HCT116 (cell line): ENCODE measurements at regions not wholly inside any gene's neighbourhood (a gene's known extent, or its start where the extent isn't known, plus 50 kb on each side); places are given as distances from the start of the nearest gene placed in this dataset.

Source experiments
- ATAC-seq: fragments of 200-7000 bp; cut with Tn5 transposase; 2 replicates; pipeline ENCODE4 v1.9.1; 2020; ENCODE audit warnings: mild to moderate bottlenecking, moderate library complexity
- BruUV-seq: library from RNA; stranded (reverse); fragments of 400-500 nt; replicated peaks from 2 replicates; lab custom pipeline; 2021; lab: Mats Ljungman, UMichigan
- CTCF ChIA-PET: fragments of 300-600 bp; sonication (Branson Sonifier 250); formaldehyde crosslinking; loops from one replicate; lab custom pipeline; 2021; ENCODE audit warnings: antibody characterized with exemption; lab: Charles Lee
- POLR2A ChIA-PET: fragments of 300-600, 350-600 bp; sonication (Branson Sonifier 250); formaldehyde crosslinking; loops from one replicate; lab custom pipeline; 2021; ENCODE audit warnings: antibody characterized with exemption; lab: Charles Lee
- RAD21 ChIA-PET, 2 experiments: fragments of 300-600 bp; sonication (Branson Sonifier 250); formaldehyde crosslinking; loops; one replicate each; lab custom pipeline; 2023; ENCODE audit warnings: low total read pairs in 2 of 2; ENCODE audit not compliant: uncharacterized antibody in 2 of 2, unreplicated experiment in 2 of 2, low non-redundant PET in 1 of 2; lab: Charles Lee
- DNase-seq: peaks from one replicate; pipeline ENCODE4 v3.0.0-alpha.2; 2010; ENCODE audit warnings: low read depth, low spot score
- H2AFZ ChIP-seq: fragments of 200-600 bp; shearing (Covaris generic), sonication (generic); 2 replicates; pipeline ENCODE4 v1.6.1; 2017; ENCODE audit warnings: low read depth, mixed run types, mixed read lengths, antibody characterized with exemption, low read length; ENCODE audit not compliant: poor library complexity, severe bottlenecking
- H3K27ac ChIP-seq: 2 replicates; pipeline ENCODE4 v1.5.1; 2012; ENCODE audit warnings: low read depth, low read length
- H3K27me3 ChIP-seq: fragments of 200-600 bp; sonication (generic); 2 replicates; pipeline ENCODE4 v1.6.1; 2016; ENCODE audit warnings: mixed run types, low read length, mixed read lengths; ENCODE audit not compliant: insufficient read depth
- H3K36me3 ChIP-seq, 2 experiments: fragments of 200-500 bp in 1 of 2; fragments of 200-600 bp in 1 of 2; sonication (Bioruptor generic) in 1 of 2; sonication (generic) in 1 of 2; 2 replicates each; pipeline versions ENCODE4 v1.5.1 to v1.6.1; 2014 to 2016; ENCODE audit warnings: low read length in 2 of 2, inconsistent platforms in 1 of 2, mixed read lengths in 1 of 2, mixed run types in 1 of 2; ENCODE audit not compliant: insufficient read depth in 2 of 2, control insufficient read depth in 1 of 2
- H3K4me1 ChIP-seq, 2 experiments: fragments of 200-600 bp in 1 of 2; sonication (generic) in 1 of 2; 2 replicates each; pipeline versions ENCODE4 v1.5.1 to v1.6.1; 2012 to 2017; ENCODE audit warnings: low read length in 2 of 2, inconsistent platforms in 1 of 2, mild to moderate bottlenecking in 1 of 2, mixed read lengths in 1 of 2, mixed run types in 1 of 2, moderate library complexity in 1 of 2; ENCODE audit not compliant: insufficient read depth in 2 of 2, control insufficient read depth in 1 of 2
- H3K4me2 ChIP-seq: fragments of 200-600 bp; sonication (generic); 2 replicates; pipeline ENCODE4 v1.6.1; 2017; ENCODE audit warnings: mixed run types, low read length, mixed read lengths
- H3K4me3 ChIP-seq, 2 experiments: fragments of 200-600 bp in 1 of 2; sonication (generic) in 1 of 2; replicated peaks in 1 of 2; 2 replicates each; pipeline ENCODE4 v1.5.1; 2011 to 2016; ENCODE audit warnings: low read length in 2 of 2, control low read depth in 1 of 2, low read depth in 1 of 2, mild to moderate bottlenecking in 1 of 2, mixed read lengths in 1 of 2, mixed run types in 1 of 2
- H3K79me2 ChIP-seq: fragments of 200-600 bp; sonication (generic); 2 replicates; pipeline ENCODE4 v1.6.1; 2017; ENCODE audit warnings: mild to moderate bottlenecking, mixed run types, low read length, moderate library complexity, mixed read lengths; ENCODE audit not compliant: insufficient read depth
- H3K9ac ChIP-seq: fragments of 200-600 bp; sonication (generic); 2 replicates; pipeline ENCODE4 v1.6.1; 2016; ENCODE audit warnings: low read length, mixed read lengths
- H3K9me2 ChIP-seq: fragments of 200-600 bp; sonication (generic), shearing (Covaris generic); 2 replicates; pipeline ENCODE4 v1.6.1; 2017; ENCODE audit warnings: mixed run types, mild to moderate bottlenecking, moderate library complexity; ENCODE audit not compliant: insufficient read depth
- H3K9me3 ChIP-seq, 2 experiments: fragments of 200-500 bp in 1 of 2; fragments of 200-600 bp in 1 of 2; sonication (Bioruptor generic) in 1 of 2; sonication (generic) in 1 of 2; 2 replicates each; pipeline ENCODE4 v1.6.1; 2014 to 2017; ENCODE audit warnings: low read length in 2 of 2, mixed read lengths in 2 of 2, inconsistent platforms in 1 of 2, low read depth in 1 of 2, mild to moderate bottlenecking in 1 of 2, mixed run types in 1 of 2, moderate library complexity in 1 of 2; ENCODE audit not compliant: control insufficient read depth in 1 of 2, insufficient read depth in 1 of 2
- H4K20me1 ChIP-seq: fragments of 200-600 bp; sonication (generic), shearing (Covaris generic); 2 replicates; pipeline ENCODE4 v1.6.1; 2017; ENCODE audit warnings: mixed run types, mild to moderate bottlenecking, moderate library complexity; ENCODE audit not compliant: insufficient read depth
- ATF3 ChIP-seq: IDR thresholded peaks from 2 replicates; pipeline ENCODE4 v1.6.1; 2012
- CBX3 ChIP-seq: IDR thresholded peaks from 2 replicates; pipeline ENCODE4 v1.6.1; 2012; ENCODE audit warnings: low read depth
- CEBPB ChIP-seq: IDR thresholded peaks from 2 replicates; pipeline ENCODE4 v1.6.1; 2012; ENCODE audit warnings: low read depth
- EGR1 ChIP-seq: IDR thresholded peaks from 2 replicates; pipeline ENCODE4 v1.6.1; 2012; ENCODE audit warnings: low read depth
- EZH2 ChIP-seq: fragments of 200-600 bp; sonication (generic); IDR thresholded peaks from 2 replicates; pipeline ENCODE4 v1.6.1; 2017; ENCODE audit warnings: antibody characterized with exemption, mixed run types
- EZH2phosphoT487 ChIP-seq: fragments of 200-600 bp; IDR thresholded peaks from 2 replicates; pipeline ENCODE4 v1.6.1; 2018; ENCODE audit warnings: antibody characterized with exemption, borderline replicate concordance
- FOSL1 ChIP-seq: IDR thresholded peaks from 2 replicates; pipeline ENCODE4 v1.6.1; 2012; ENCODE audit warnings: low read depth
- JUND ChIP-seq: IDR thresholded peaks from 2 replicates; pipeline ENCODE4 v1.6.1; 2012
- POLR2A ChIP-seq: IDR thresholded peaks from 2 replicates; pipeline ENCODE4 v1.7.0; 2011; ENCODE audit warnings: borderline replicate concordance; ENCODE audit not compliant: insufficient read depth, insufficient read length; ENCODE audit errors: extremely low read depth
- POLR2AphosphoS5 ChIP-seq: IDR thresholded peaks from 2 replicates; pipeline ENCODE4 v1.6.1; 2011; ENCODE audit warnings: mild to moderate bottlenecking, low read depth, low read length, moderate library complexity
- RAD21 ChIP-seq: IDR thresholded peaks from 2 replicates; pipeline ENCODE4 v1.6.1; 2012; ENCODE audit warnings: low read depth, mild to moderate bottlenecking
- SIN3A ChIP-seq: IDR thresholded peaks from 2 replicates; pipeline ENCODE4 v1.6.1; 2012; ENCODE audit warnings: low read depth
- SP1 ChIP-seq: IDR thresholded peaks from 2 replicates; pipeline ENCODE4 v1.6.1; 2012; ENCODE audit warnings: low read depth
- YY1 ChIP-seq: IDR thresholded peaks from 2 replicates; pipeline ENCODE4 v1.6.1; 2011; ENCODE audit warnings: low read length, low read depth, moderate library complexity, mild to moderate bottlenecking; ENCODE audit not compliant: insufficient replicate concordance; ENCODE audit errors: extremely low read depth
- ZBTB33 ChIP-seq: IDR thresholded peaks from 2 replicates; pipeline ENCODE4 v1.6.1; 2011; ENCODE audit warnings: mild to moderate bottlenecking, low read length, moderate library complexity; ENCODE audit not compliant: insufficient replicate concordance; ENCODE audit errors: extremely low read depth
- ZFX ChIP-seq: fragments of 450-650 bp; IDR thresholded peaks from 2 replicates; pipeline ENCODE4 v1.6.1; 2017
- intact Hi-C: fragments of 100-400 bp; cut with micrococcal nuclease; formaldehyde crosslinking; loops from 2 replicates; pipeline ENCODE4 v1.10.0; 2022

- Histone ChIP-seq H3K27me3 (no peaks in the 10 kb centered on the region), H3K79me2 (no peaks in the 10 kb centered on the region), H3K36me3 (no peaks in the 10 kb centered on the region), H4K20me1 (no peaks in the 10 kb centered on the region), H3K9me3 (no peaks in the 10 kb centered on the region), H3K4me3 (no peak overlapping the region), H3K27ac (no peak overlapping the region), H2AFZ (no peak overlapping the region), H3K4me1 (peaks cover 0 to 6% of the 10 kb centered on the region in 2 experiments; a peak in 1 of 4 replicates), H3K9ac (no peak overlapping the region), H3K4me2 (no peak overlapping the region), H3K9me2 (no peaks in the 10 kb centered on the region)
- CTCF ChIA-PET, result no interaction called here
- DNase-seq (no peak), ATAC-seq (no peak)
- intact Hi-C loops, result no loop called here
- RAD21 ChIA-PET, result no interaction called here
- no TSS peak for BruUV-seq
- TF ChIP-seq CEBPB (no peak), EGR1 (no peak), JUND (no peak), EZH2 (no peak), EZH2phosphoT487 (no peak), ZBTB33 (no peak), FOSL1 (no peak), POLR2AphosphoS5 (no peak), POLR2A (no peak), ZFX (no peak), YY1 (no peak), CBX3 (no peak), ATF3 (no peak), SIN3A (no peak), SP1 (no peak), RAD21 (no peak)
- POLR2A ChIA-PET, result no interaction called here
Measured at GRCh38 chr10:42973870-42974692, 102.8 kb upstream of the RET start.
